A673 (cell line): ENCODE measurements at regions not wholly inside any gene's neighbourhood (a gene's known extent, or its start where the extent isn't known, plus 50 kb on each side); places are given as distances from the start of the nearest gene placed in this dataset.

Source experiments
- BruUV-seq: library from RNA; stranded (reverse); fragments of 400-500 nt; replicated peaks from 2 replicates; lab custom pipeline; 2021; lab: Mats Ljungman, UMichigan
- CTCF ChIA-PET: fragments of 300-600 bp; sonication (Branson Sonifier 250); formaldehyde crosslinking; loops from one replicate; lab custom pipeline; 2022; ENCODE audit warnings: antibody characterized with exemption; lab: Charles Lee
- POLR2A ChIA-PET: fragments of 300-600 bp; sonication (Branson Sonifier 250); formaldehyde crosslinking; loops from one replicate; lab custom pipeline; 2022; ENCODE audit warnings: antibody characterized with exemption; ENCODE audit not compliant: low non-redundant PET; lab: Charles Lee
- DNase-seq: peaks from one replicate; pipeline ENCODE4 v3.0.0-alpha.2; 2015; ENCODE audit warnings: low spot score
- H3K27ac ChIP-seq: fragments of 200-600 bp; sonication (generic); 2 replicates; pipeline ENCODE4 v1.5.1; 2016; ENCODE audit warnings: mixed run types, low read depth, mild to moderate bottlenecking, mixed read lengths, antibody characterized with exemption, low read length; ENCODE audit not compliant: poor library complexity, severe bottlenecking
- H3K27me3 ChIP-seq: fragments of 200-600 bp; sonication (generic); replicated peaks from 2 replicates; pipeline ENCODE4 v1.6.1; 2017; ENCODE audit warnings: mixed run types, low read depth, mild to moderate bottlenecking, mixed read lengths, antibody characterized with exemption, low read length; ENCODE audit not compliant: insufficient read depth, poor library complexity
- H3K36me3 ChIP-seq: fragments of 200-600 bp; sonication (generic); 2 replicates; pipeline ENCODE4 v1.6.1; 2016; ENCODE audit warnings: mixed run types, mild to moderate bottlenecking, mixed read lengths, antibody characterized with exemption, low read length; ENCODE audit not compliant: insufficient read depth, poor library complexity, severe bottlenecking
- H3K4me1 ChIP-seq: fragments of 200-600 bp; sonication (generic); 2 replicates; pipeline ENCODE4 v1.6.1; 2017; ENCODE audit warnings: mixed run types, mild to moderate bottlenecking, mixed read lengths, antibody characterized with exemption, low read length; ENCODE audit not compliant: insufficient read depth, poor library complexity, severe bottlenecking
- H3K4me3 ChIP-seq: fragments of 200-600 bp; sonication (generic); 2 replicates; pipeline ENCODE4 v1.5.1; 2016; ENCODE audit warnings: low read depth, mixed run types, mild to moderate bottlenecking, mixed read lengths, low read length; ENCODE audit not compliant: poor library complexity, severe bottlenecking
- H3K9me3 ChIP-seq: fragments of 200-600 bp; sonication (generic); 2 replicates; pipeline ENCODE4 v1.6.1; 2016; ENCODE audit warnings: mixed run types, low read depth, mild to moderate bottlenecking, mixed read lengths, antibody characterized with exemption, low read length; ENCODE audit not compliant: poor library complexity, severe bottlenecking
- EZH2 ChIP-seq: fragments of 200-600 bp; sonication (generic); IDR thresholded peaks from 2 replicates; pipeline ENCODE4 v1.6.1; 2017; ENCODE audit warnings: borderline replicate concordance, low read depth, mild to moderate bottlenecking, mixed read lengths, antibody characterized with exemption, low read length; ENCODE audit not compliant: poor library complexity, severe bottlenecking
- intact Hi-C: fragments of 100-400 bp; cut with micrococcal nuclease; formaldehyde crosslinking; loops from one replicate; pipeline ENCODE4 v1.10.0; 2022; ENCODE audit not compliant: unreplicated experiment
- TF ChIP-seq, protein P1 (sequence below): fragments of 300-800, 200-600 bp; sonication (generic); conservative IDR thresholded peaks from 2 replicates; pipeline ENCODE4 v1.5.1; 2017; ENCODE audit warnings: low read depth, mild to moderate bottlenecking, antibody characterized with exemption, low read length, moderate library complexity, mixed read lengths

DNA sequence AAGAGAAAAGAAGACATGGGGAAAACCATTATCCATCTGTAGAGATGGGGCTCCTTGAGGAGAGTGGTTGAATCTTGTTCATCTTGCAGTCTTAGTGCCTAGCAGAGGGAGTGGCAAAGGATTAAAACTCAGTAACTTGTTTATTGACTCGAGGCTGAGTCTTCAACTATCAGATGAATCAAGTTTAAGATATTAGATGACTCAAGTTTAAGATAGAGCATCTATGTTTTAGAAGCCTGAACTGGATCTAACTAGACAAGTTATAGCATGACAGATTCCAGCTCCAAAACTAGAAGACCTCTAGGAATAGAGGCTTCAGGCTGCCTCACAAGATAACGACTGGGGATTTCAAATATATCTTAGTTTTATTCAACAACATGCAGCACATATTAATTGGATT lies 2277.2 kb upstream of the WWC1 start:
- ChIA-PET CTCF (no interaction called here), POLR2A (no interaction called here)
- no TSS peak for BruUV-seq
- no peaks in the 10 kb centered on the region for H3K36me3 ChIP-seq
- H3K4me1 ChIP-seq: no peaks in the 10 kb centered on the region
- no peak overlapping the region for H3K27ac ChIP-seq
- TF ChIP-seq EZH2: no peak
- TF ChIP-seq, protein P1, sequence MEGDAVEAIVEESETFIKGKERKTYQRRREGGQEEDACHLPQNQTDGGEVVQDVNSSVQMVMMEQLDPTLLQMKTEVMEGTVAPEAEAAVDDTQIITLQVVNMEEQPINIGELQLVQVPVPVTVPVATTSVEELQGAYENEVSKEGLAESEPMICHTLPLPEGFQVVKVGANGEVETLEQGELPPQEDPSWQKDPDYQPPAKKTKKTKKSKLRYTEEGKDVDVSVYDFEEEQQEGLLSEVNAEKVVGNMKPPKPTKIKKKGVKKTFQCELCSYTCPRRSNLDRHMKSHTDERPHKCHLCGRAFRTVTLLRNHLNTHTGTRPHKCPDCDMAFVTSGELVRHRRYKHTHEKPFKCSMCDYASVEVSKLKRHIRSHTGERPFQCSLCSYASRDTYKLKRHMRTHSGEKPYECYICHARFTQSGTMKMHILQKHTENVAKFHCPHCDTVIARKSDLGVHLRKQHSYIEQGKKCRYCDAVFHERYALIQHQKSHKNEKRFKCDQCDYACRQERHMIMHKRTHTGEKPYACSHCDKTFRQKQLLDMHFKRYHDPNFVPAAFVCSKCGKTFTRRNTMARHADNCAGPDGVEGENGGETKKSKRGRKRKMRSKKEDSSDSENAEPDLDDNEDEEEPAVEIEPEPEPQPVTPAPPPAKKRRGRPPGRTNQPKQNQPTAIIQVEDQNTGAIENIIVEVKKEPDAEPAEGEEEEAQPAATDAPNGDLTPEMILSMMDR: no peak
- no peaks in the 10 kb centered on the region for H3K9me3 ChIP-seq
- intact Hi-C loops: no loop called here
- DNase-seq: no peak
- no peak overlapping the region for H3K4me3 ChIP-seq
- H3K27me3 ChIP-seq: peaks cover 7% of the 10 kb centered on the region

DNA sequence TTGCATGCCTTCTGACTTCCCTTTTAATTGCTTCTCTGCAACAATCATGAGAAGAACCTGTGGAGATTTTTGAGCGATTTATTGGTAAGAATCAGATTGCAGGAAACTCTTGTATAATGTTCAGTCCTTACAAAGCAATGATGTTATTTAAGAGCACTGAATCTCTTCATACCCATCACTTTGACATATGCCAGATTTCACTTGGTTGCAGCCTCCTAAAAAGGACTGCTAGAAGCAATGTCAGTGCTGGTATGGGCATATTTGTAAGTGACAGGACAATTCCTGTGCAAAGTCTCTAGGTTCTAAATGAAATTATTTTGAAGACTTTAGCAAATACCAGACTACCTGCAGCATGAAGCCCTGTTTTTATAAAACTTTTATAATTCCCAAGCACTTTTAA lies 2272.7 kb upstream of the WWC1 start:
- ChIA-PET POLR2A (no interaction called here), CTCF (no interaction called here)
- no peaks in the 10 kb centered on the region for H3K9me3 ChIP-seq
- intact Hi-C loops: no loop called here
- no peaks in the 10 kb centered on the region for H3K4me1 ChIP-seq
- H3K36me3 ChIP-seq: no peaks in the 10 kb centered on the region
- DNase-seq: no peak
- H3K27me3 ChIP-seq: peaks cover 27% of the 10 kb centered on the region
- no peak overlapping the region for H3K4me3 ChIP-seq
- no peak for TF ChIP-seq EZH2
- TF ChIP-seq, protein P1: no peak
- BruUV-seq: no TSS peak
- no peak overlapping the region for H3K27ac ChIP-seq

DNA sequence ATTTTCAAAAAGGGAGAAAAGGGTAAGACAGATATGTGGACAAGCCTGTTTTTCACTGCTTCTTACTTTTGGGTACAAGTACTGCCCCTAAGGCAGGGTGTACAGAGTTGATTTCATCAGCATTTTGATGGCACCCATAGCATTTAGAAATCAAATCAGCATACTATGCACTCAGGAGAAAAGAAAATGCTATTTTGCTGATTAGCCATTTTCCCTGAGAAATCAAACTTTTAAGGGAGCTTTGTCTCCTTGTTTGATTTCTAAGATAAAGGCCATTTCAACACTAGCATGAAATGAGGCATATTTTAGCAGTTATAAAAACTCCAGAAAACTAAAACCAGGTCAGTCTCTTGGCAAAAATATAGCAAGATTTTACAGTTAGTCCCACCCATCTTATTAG lies 2269.4 kb upstream of the WWC1 start:
- intact Hi-C loops: no loop called here
- no peak for TF ChIP-seq EZH2
- Histone ChIP-seq H3K27ac (no peak overlapping the region), H3K4me1 (no peaks in the 10 kb centered on the region), H3K36me3 (no peaks in the 10 kb centered on the region), H3K9me3 (no peaks in the 10 kb centered on the region), H3K27me3 (peaks cover 33% of the 10 kb centered on the region), H3K4me3 (no peak overlapping the region)
- POLR2A ChIA-PET: no interaction called here
- BruUV-seq: no TSS peak
- CTCF ChIA-PET: no interaction called here
- DNase-seq: no peak

DNA sequence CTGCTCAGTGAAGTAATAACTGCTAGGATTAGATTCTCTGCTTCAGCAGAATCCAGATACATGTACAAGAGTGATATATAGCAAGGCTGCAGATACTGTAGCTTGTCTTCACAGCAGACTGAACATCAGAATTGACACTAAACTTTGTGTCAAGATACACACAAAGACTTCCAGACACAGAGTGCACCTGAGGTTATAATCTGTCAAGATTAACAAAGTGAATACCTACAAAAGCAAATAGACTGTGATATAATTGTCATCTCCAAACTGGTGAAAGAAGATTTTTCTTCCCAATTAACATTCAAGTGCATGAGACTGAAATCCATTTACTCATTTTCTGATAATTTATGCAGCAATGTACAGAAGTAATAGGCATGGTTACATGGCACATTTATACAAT lies 2266.5 kb upstream of the WWC1 start:
- TF ChIP-seq EZH2: no peak
- ChIA-PET CTCF (no interaction called here), POLR2A (no interaction called here)
- H3K4me3 ChIP-seq: no peak overlapping the region
- H3K36me3 ChIP-seq: no peaks in the 10 kb centered on the region
- intact Hi-C loops: no loop called here
- no peak for DNase-seq
- BruUV-seq: no TSS peak
- no peak overlapping the region for H3K27ac ChIP-seq
- H3K9me3 ChIP-seq: no peaks in the 10 kb centered on the region
- peaks cover 30% of the 10 kb centered on the region for H3K27me3 ChIP-seq
- no peaks in the 10 kb centered on the region for H3K4me1 ChIP-seq
